Breast epithelium (tissue), 4 donors: ENCODE measurements at regions not wholly inside any gene's neighbourhood (a gene's known extent, or its start where the extent isn't known, plus 50 kb on each side); places are given as distances from the start of the nearest gene placed in this dataset.

Experiments
- DNase-seq, 2 donors: peaks; one replicate each; pipeline ENCODE4 v3.0.0-alpha.2; 2019; ENCODE audit warnings: low spot score in 2 of 2
- H3K27ac ChIP-seq, 2 donors: fragments of 200-600 bp; sonication (generic) in 1 of 2; one replicate each; pipeline ENCODE4 v1.5.1; 2016 to 2019; ENCODE audit warnings: mild to moderate bottlenecking in 1 of 2
- H3K27me3 ChIP-seq, 2 donors: fragments of 200-600 bp; sonication (generic) in 1 of 2; one replicate each; pipeline versions ENCODE4 v1.5.1 to v1.6.0; 2017 to 2019; ENCODE audit warnings: control low read depth in 1 of 2, mild to moderate bottlenecking in 1 of 2
- H3K36me3 ChIP-seq: fragments of 200-600 bp; one replicate; pipeline ENCODE4 v1.5.1; 2019
- H3K4me1 ChIP-seq, 2 donors: fragments of 200-600 bp; sonication (generic); one replicate each; pipeline ENCODE4 v1.5.1; 2016 to 2019; ENCODE audit warnings: control low read depth in 1 of 2
- H3K4me3 ChIP-seq, 3 donors: fragments of 200-600 bp; sonication (generic); 1 replicate in 2 of 3; 2 replicates in 1 of 3; pipeline ENCODE4 v1.5.1; 2016 to 2019; ENCODE audit warnings: mild to moderate bottlenecking in 3 of 3, moderate library complexity in 2 of 3
- H3K9me3 ChIP-seq, 2 donors: fragments of 200-600 bp; sonication (generic) in 1 of 2; one replicate each; pipeline ENCODE4 v1.5.1; 2016 to 2019; ENCODE audit warnings: control low read depth in 1 of 2
- CTCF ChIP-seq, 3 donors: fragments of 450-650 bp; IDR thresholded peaks; one replicate each; pipeline ENCODE4 v1.5.1; 2016 to 2017; ENCODE audit warnings: antibody characterized with exemption in 3 of 3, mild to moderate bottlenecking in 3 of 3, moderate library complexity in 3 of 3
- POLR2A ChIP-seq: fragments of 450-650 bp; IDR thresholded peaks from one replicate; pipeline ENCODE4 v1.6.1; 2016; ENCODE audit warnings: antibody characterized with exemption, mild to moderate bottlenecking, moderate library complexity
- POLR2AphosphoS5 ChIP-seq, 3 donors: sonication (generic); formaldehyde crosslinking; IDR thresholded peaks; one replicate each; pipeline ENCODE4 v1.6.1; 2017; ENCODE audit warnings: antibody characterized with exemption in 3 of 3
- intact Hi-C: fragments of 100-400 bp; cut with DNase I; formaldehyde crosslinking; loops from one replicate; pipeline ENCODE4 v1.15.1; 2023; ENCODE audit warnings: low total_unique reads

- no peak for DNase-seq
- no peaks in the 10 kb centered on the region for H3K4me1 ChIP-seq
- H3K4me3 ChIP-seq, result no peak overlapping the region
- H3K27me3 ChIP-seq, result no peaks in the 10 kb centered on the region
- no peak overlapping the region for H3K27ac ChIP-seq
- H3K9me3 ChIP-seq, result no peaks in the 10 kb centered on the region
- intact Hi-C loops, result loop anchor here (10.0 kb wide), 1 partner anchor 1684 kb away; no protein-coding TSS in a partner anchor
- TF ChIP-seq CTCF (IDR thresholded peaks at IDR 0.05) (no peak), POLR2A (no peak), POLR2AphosphoS5 (IDR thresholded peaks at IDR 0.05) (no peak)
- no peaks in the 10 kb centered on the region for H3K36me3 ChIP-seq
These were observed 151.8 kb downstream of the SETD4 start for GRCh38 chr21:35908311-35909078.

- TF ChIP-seq POLR2A (no peak), POLR2AphosphoS5 (IDR thresholded peaks at IDR 0.05) (no peak), CTCF (IDR thresholded peaks at IDR 0.05) (no peak)
- H3K27ac ChIP-seq, result no peak overlapping the region
- no peaks in the 10 kb centered on the region for H3K36me3 ChIP-seq
- H3K4me1 ChIP-seq, result no peaks in the 10 kb centered on the region
- no peaks in the 10 kb centered on the region for H3K27me3 ChIP-seq
- intact Hi-C loops, result loop anchor here (10.0 kb wide), 1 partner anchor 1682 kb away; no protein-coding TSS in a partner anchor
- H3K9me3 ChIP-seq, result no peaks in the 10 kb centered on the region
- DNase-seq, result no peak
- no peak overlapping the region for H3K4me3 ChIP-seq
These were observed 153.7 kb downstream of the SETD4 start for GRCh38 chr21:35906586-35906985.

GRCh38 chr21:35905963-35906345 is 154.4 kb downstream of the SETD4 start:
- DNase-seq, result no peak
- Histone ChIP-seq H3K9me3 (no peaks in the 10 kb centered on the region), H3K27ac (no peak overlapping the region), H3K36me3 (no peaks in the 10 kb centered on the region), H3K27me3 (no peaks in the 10 kb centered on the region), H3K4me1 (no peaks in the 10 kb centered on the region), H3K4me3 (no peak overlapping the region)
- TF ChIP-seq POLR2AphosphoS5 (IDR thresholded peaks at IDR 0.05) (no peak), CTCF (IDR thresholded peaks at IDR 0.05) (no peak), POLR2A (no peak)
- intact Hi-C loops, result loop anchor here (10.0 kb wide), 1 partner anchor 1681 kb away; no protein-coding TSS in a partner anchor

- Histone ChIP-seq H3K27ac (peak overlapping the region in 1 of 2 donors; percentile 25), H3K36me3 (no peaks in the 10 kb centered on the region), H3K4me3 (no peak overlapping the region), H3K27me3 (no peaks in the 10 kb centered on the region), H3K9me3 (no peaks in the 10 kb centered on the region), H3K4me1 (no peaks in the 10 kb centered on the region)
- DNase-seq, result no peak
- intact Hi-C loops, result loop anchor here (10.0 kb wide), 1 partner anchor 1681 kb away; no protein-coding TSS in a partner anchor
- TF ChIP-seq POLR2AphosphoS5 (IDR thresholded peaks at IDR 0.05) (no peak), CTCF (IDR thresholded peaks at IDR 0.05) (no peak), POLR2A (no peak)
These were observed 155.0 kb downstream of the SETD4 start for GRCh38 chr21:35905096-35905962.
